Dedifferentiated amniotic fluid mesenchymal stem cell (primary cell): ENCODE measurements at regions not wholly inside any gene's neighbourhood (a gene's known extent, or its start where the extent isn't known, plus 50 kb on each side); places are given as distances from the start of the nearest gene placed in this dataset.

Source experiments
- DNase-seq: peaks from one replicate; pipeline ENCODE4 v3.0.0-alpha.2; 2016; ENCODE audit errors: extremely low spot score

GRCh38 chr18:24937639-24938275, 414.2 kb downstream of the ZNF521 start:
- no peak for DNase-seq

DNA sequence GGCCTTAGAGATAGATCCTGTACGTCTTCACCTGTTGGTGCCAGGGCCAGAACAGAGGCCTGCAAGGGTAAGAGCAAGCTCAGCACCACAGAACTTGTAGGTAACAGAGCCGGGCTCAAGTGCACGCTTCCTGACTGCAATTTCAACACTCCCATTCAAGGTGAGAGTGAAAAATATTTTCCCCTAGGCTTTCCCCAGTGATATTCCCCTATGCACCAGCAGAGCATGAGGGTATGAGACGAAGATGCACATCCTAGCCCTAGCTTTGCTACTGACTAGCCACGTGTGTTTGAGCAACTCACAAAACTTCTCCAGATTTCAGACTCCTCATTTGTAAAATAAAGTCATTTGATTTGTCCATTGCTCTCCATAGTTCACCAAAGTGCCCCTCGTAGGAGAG, 411.6 kb downstream of the ZNF521 start:
- no peak for DNase-seq

GRCh38 chr18:24941174-24941951, 410.6 kb downstream of the ZNF521 start:
- DNase-seq: no peak

DNA sequence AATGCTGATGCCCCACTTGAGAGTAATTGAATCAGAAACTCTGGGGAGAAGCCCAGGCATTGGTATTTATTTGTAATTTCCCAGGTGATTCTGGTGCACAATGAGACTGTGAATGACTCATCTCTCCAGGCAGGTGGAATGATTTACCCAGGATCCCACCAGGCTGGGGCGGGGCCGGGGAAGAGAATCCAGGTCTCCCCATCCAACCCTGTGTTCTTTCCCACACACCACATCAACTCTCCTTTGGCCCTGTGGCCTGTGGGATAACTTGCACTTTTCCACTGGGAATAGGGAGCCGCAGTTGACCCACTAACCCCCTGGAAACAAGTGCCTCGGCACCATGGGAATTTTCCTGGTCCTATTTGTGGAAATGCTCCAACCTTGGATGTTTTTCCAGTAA, 409.8 kb downstream of the ZNF521 start:
- DNase-seq: no peak

GRCh38 chr18:24947521-24948305, 404.3 kb downstream of the ZNF521 start:
- DNase-seq: no peak

DNA sequence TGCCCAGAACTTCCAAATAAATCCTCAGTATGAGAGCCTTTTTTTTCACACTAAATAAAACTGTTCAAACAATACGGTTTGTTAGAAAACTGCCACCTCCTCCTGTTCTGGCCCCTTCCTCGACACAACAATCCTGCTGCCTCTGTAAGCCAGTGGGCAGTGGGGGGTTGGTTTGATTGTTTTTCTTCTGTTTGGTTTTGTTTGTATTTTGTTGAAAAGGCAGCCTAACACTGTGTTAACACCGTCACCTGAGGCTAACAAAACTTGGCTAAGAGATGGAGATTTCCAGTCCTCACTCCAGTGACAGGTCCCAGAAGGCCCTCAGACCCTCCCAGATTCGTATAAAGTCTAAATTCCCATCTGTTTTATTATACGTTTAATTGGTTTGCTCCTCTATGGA, 402.1 kb downstream of the ZNF521 start:
- DNase-seq: no peak

DNA sequence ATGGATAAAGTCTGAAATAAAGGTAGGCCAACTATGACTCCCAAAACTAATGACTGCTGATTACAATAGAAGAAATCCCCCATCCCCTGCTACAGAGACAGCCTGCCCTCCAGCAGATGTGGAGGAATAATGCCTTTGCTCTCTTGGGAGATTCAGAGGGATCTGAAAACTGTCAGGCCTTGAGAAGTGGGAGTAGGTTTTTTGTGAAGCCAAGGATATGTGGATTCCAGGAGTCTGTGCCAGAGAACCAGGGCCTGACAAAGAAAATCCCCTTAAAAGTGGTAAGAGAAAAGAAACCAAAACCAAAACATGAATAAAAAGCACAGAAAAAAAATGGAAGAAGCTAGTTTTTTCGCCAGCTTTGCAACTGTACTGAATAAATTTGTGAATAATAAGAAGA, 397.6 kb downstream of the ZNF521 start:
- DNase-seq: no peak

DNA sequence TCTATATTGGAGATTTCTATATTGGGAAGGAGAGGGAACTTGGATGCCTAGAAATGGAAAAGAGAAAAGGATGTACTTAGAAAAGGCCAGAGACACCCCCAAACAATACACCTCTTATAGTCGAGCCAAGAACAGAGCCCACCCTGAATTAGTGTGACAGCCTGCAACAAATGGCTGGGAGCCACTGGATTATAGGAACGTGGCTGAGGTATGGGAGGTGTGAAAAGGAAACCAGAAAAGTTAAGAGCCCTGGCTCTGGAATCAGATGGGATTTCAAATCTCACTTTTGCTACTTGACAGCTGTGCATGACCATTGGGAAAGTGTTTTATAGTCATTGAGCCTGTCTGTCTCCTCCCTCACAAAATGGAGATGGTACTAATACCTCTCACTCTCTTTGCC, 394.0 kb downstream of the ZNF521 start:
- no peak for DNase-seq

DNA sequence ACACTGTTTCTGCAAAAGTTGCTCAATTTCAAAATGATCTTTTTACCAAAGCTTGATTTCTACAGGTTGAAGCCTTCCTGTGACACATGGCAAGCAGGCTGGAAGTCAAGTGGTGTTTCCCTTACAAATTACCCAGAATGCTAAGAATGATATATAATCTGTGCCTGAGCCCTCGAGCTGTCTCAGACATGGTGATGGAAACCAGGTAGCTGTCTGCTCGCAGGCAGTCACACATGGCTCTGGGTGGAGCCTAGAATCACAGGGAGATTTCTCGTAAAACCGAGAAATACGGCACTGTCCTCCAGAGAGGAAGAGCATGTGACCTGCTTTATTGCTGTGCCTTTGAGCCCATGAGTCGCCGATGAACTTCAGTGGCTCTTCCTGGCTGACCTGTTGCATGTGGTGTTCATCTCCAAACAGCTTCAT, 392.9 kb downstream of the ZNF521 start:
- DNase-seq: no peak

GRCh38 chr18:24964216-24964615, 387.8 kb downstream of the ZNF521 start:
- no peak for DNase-seq

- DNase-seq: no peak
These were observed 383.7 kb downstream of the ZNF521 start for GRCh38 chr18:24968238-24968775.

- DNase-seq: no peak
These were observed 379.4 kb downstream of the ZNF521 start for GRCh38 chr18:24972577-24972976.

DNA sequence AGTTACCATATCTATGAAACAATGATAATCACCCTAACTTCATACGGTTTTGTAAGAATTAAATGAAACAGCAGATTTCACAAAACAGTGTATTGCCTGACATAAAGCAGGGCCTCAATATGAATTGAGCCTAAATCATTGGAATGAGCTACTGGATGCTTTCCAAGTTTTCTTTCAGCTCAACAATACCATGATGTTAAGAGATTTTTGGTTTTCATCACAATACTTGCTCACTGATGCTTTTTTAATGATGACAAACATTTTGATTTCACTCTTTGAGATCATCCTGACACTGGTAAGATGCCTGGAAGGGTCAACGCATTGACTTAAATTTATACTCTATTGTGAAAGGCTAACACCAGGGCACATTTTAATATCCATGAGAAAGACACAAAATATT, 377.5 kb downstream of the ZNF521 start:
- no peak for DNase-seq

GRCh38 chr18:24975496-24976372, 376.2 kb downstream of the ZNF521 start:
- no peak for DNase-seq

DNA sequence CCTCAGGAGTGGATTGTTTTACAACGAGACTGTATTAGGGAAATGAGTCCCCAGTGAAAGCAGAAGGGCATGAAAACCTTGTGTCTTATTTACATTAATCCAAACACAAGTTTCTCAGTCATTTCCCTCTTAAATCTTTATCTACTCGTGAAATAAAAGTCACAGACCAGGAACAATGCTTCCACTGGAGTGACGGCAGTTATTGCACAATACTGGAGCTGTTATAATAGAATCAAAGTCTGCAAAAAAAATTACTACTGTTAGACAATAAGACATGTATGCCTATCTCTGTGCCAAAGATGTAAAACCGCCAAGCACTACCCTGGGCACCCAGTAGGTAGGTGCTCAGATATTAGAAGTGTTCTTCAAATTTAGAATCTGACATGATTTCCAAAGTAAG, 375.5 kb downstream of the ZNF521 start:
- DNase-seq: no peak

DNA sequence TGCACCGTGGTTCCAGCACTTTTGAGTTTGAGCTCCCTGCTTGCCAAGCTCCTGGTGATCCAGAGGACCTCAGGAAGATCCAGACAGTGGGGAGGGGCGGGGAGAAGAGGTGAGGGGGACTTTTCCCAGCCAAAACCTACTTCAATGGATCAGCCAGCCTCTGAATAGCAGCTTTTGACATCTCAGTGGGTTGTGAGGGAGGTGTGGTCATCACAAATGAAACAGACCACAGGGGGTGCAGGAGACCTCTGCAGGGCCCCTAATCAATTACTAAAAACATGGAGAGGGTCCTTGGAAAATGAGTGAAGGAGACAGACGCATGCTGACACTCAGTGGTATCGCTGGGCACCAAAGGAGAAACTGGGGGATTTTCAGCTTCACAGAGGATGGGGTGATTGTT, 372.7 kb downstream of the ZNF521 start:
- DNase-seq: no peak

DNA sequence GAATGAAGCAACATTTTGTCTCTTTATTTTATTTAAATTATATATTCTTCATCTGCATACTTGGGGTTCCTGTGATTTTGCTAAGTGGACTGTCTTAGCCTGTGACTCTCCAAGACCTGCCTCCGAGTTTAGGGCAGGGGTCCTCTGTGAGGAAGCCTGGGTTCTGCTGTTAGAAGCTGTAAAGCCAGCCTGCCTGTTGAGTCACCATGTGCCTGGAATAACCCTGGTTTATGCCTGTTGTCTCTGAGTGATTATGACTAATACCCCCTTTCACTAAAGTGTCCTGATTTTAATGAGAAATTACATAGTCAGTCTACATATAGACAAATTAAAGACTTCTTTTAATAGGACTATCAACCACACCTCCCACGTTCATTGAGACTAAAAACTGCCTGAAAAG, 369.1 kb downstream of the ZNF521 start:
- no peak for DNase-seq

DNA sequence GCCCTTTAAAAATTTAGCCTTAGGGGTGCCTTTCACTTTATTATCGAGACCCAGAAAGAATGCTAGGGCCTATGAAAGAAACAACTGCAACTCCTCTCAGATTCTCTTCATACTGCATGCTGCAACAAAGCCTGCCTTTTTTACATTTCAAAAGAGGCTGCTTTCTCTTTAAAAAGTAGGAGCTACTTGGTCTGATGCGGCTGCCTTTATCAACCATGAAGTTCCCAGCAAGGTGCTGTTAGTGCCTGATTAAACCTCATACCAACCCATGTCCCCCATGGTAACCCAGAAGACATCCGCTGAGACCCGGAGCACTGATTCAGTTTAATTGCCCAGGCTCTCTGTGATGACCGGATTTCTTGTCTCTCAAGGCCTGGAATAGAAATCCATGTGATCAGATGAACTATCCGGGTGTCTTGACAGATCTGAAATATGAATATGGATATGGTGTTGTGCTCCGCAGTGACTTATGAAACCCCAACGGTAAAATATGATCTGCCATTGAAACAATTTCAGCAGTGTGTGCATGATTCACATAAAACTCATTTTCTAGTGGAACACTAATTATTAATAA, 368.3 kb downstream of the ZNF521 start:
- no peak for DNase-seq

- no peak for DNase-seq
These were observed 366.4 kb downstream of the ZNF521 start for GRCh38 chr18:24985586-24985985.

DNA sequence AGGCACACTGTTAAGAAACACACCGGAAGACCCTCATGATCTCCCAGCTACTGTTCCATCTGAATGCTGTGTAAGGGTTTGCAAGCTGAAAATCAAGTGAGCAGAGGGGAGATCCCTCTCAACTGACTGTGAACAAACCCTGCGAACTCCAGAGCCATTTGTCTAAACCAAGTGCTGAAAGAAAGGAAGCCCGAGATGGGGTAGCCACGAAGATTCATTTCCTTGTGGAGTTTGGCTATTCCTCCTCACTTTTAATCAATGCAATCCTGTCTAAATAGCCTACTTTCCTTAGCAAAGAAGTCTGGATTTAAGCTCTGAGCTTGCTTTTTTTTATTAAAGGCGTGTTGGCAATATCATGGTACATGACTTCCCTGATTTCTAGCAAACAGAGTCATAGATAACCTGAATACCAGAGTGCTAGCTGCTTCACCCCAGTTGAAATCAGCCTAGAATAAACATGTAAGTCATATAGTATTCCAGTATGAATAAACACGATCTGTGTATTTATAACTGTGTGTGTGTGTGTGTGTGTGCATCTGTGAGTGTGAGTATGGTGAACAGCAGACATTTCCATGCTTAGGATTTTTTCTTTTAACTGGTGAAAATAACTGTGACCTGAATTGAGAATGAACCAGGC, 365.2 kb downstream of the ZNF521 start:
- DNase-seq: no peak
